A204.1 (cell line): ENCODE measurements at regions not wholly inside any gene's neighbourhood (a gene's known extent, or its start where the extent isn't known, plus 50 kb on each side); places are given as distances from the start of the nearest gene placed in this dataset.

Source experiments
- FAIRE-seq: peaks from 2 replicates; lab custom pipeline; 2012; peaks lifted over from hg19 to GRCh38; lab: Jason Lieb, UNC

GRCh38 chr6:15073883-15074465, 171.9 kb upstream of the JARID2 start:
- FAIRE-seq: no peak

GRCh38 chr6:15074806-15075205, 171.1 kb upstream of the JARID2 start:
- no peak for FAIRE-seq

DNA sequence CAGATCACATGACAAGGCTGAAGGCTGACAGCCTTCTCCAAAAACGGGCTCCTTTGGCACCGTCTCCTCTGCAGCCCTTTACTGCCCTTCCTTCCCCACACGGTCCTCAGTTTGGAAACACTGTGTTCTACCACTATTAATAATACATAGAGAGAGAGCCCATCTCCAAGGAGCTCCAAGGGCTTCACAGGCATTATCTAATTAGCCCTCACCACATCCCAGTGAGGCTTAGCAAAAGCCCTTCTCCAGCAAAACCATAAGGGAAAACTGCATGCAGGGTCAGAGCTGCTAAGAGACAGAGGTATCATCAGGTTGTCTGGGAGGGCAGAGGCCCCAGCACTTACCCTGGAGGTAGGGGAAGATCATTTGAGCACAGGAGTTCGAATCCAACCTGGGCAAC, 169.3 kb upstream of the JARID2 start:
- no peak for FAIRE-seq

DNA sequence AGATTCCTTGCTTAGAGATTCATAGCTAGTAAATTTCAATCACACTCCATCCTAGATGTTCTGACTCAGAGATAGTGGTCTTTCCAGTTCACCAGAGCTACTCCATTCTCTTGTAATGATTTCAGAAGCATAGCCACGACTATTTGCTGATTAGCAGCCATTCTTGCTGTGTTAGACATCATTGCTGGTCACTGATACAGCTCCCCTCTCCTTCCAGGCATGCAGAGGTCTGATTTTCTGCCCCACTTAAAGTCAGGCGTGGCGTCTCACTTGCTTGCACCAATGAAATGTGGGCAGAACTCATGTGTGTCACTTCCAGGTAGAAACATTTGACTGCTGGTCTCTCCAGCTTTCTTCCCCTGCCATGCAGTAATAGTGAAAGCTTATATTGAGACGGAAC, 168.9 kb upstream of the JARID2 start:
- FAIRE-seq: no peak

- FAIRE-seq: no peak
Observed at GRCh38 chr6:15077961-15078360, 167.9 kb upstream of the JARID2 start.

DNA sequence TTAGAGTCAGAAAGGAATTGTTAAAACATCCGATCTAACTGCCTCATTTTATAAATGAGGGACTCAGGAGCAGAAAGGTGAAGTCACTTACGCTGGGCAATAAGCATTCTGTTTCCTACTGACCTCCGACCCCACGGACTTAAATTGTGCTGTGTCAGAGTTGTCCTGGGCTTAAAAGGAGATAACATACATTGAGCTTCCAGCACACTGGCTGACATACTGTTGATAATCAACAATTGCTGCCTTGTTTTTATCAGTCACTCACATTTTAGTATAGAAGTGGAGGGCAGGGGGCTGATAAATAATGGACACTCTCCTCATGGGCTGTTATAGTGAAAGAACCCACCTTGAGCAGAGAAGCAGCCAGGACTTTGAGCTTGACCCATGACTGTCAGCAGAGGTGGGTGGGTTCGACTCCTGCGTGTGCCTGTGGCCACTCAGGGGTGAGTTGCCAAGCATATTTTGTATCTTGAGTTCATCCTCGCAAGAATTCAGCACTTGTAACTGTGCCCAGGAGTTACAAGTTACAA, 166.5 kb upstream of the JARID2 start:
- no peak for FAIRE-seq

DNA sequence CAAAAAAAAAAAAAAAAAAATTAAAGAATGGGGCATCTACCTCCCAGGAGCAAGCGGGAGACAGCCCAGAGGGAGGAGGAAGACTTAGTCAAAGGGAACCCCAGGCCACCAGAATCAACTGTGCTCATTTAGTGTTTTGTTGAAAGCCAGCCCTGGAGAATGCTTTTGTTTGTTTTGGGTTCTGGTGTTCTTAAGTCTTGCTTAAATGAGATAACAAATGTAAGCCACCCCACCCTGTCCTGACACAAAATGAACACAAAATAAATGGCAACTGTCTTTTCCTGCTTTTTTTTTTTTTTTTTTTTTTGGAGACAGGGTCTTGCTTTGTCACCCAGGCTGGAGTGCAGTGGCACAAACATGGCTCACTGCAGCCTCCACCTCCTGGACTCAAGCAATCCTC, 165.0 kb upstream of the JARID2 start:
- no peak for FAIRE-seq

DNA sequence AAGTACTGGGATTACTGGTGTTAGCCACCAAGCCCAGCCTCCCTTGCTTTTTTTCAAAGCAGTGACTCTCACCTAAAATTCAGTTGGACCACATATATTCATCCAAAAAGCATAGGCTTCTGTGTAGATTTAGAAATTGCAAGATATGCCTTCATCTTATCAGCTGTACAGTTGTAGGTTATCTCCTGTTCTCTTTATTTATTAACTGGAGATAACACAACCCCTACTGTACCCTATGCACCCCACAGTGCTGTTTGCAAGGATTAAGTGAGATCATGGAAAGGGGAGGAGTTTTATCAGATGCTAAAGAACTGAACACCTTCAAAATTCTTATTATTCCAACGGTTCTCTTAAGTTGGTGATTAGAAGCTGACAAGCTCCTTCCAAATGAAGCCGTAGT, 164.4 kb upstream of the JARID2 start:
- no peak for FAIRE-seq

- no peak for FAIRE-seq
Observed at GRCh38 chr6:15082708-15083107, 163.2 kb upstream of the JARID2 start.

- FAIRE-seq: no peak
Observed at GRCh38 chr6:15086348-15087158, 159.3 kb upstream of the JARID2 start.

DNA sequence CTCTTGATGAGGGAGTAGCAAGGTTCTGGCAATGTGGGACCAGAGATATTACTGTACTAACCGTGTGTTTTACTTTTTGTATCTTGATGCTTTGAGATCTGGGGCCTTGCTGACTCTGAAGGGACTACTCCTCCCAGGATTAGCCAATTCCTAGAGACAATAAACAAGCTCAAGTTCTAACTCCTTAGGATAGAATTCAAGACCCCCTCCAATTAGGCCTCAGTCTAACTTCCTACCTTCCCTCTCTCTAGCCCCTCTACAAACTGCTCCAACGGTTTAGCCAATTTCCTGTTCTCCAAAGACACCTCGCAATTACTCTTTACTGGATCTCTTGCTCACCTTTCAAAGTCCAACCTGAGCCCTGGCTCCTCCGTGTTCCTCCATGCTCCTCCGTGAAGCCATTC, 158.7 kb upstream of the JARID2 start:
- no peak for FAIRE-seq

- FAIRE-seq: no peak
Observed at GRCh38 chr6:15088904-15089568, 156.8 kb upstream of the JARID2 start.

GRCh38 chr6:15089569-15090144, 156.2 kb upstream of the JARID2 start:
- no peak for FAIRE-seq

- FAIRE-seq: no peak
Observed at GRCh38 chr6:15090145-15090579, 155.7 kb upstream of the JARID2 start.

- no peak for FAIRE-seq
Observed at GRCh38 chr6:15090745-15091384, 155.0 kb upstream of the JARID2 start.

- FAIRE-seq: no peak
Observed at GRCh38 chr6:15096894-15097837, 148.7 kb upstream of the JARID2 start.

DNA sequence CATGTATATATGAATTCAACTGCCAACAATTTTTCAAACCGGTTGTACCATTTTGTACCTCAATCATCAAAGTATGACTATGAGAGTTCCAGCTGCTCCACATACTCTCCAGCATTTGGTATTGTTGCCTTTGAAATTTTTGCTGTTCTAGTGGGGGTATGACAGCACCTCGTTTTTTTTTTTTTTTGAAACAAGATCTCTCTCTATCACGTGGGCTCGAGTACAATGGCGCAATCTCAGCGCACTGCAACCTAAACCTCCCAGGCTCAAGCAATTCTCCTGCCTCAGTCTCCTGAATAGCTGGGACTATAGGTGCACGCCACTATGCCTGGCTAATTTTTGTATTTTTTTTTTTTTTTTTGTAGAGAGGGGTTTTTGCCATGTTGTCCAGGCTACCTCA, 144.7 kb upstream of the JARID2 start:
- FAIRE-seq: no peak

DNA sequence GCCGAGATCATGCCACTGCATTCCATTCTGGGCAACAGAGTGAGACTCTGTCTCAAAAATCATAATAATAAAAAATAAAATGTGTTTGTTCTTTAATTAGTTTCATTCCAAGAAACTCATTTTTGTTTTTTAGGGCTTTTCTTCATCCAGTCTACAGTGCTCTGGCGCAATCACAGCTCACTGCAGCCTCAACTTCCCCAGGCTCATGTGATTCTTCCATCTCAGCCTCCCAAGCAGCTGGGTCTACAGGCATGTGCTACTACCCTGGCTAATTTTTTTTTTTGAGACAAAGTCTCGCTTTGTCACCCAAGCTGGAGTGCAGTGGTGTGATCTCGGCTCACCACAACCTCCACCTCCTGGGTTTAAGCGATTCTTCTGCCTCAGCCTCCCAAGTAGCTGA, 143.6 kb upstream of the JARID2 start:
- FAIRE-seq: no peak

GRCh38 chr6:15106958-15107643, 138.8 kb upstream of the JARID2 start:
- no peak for FAIRE-seq

DNA sequence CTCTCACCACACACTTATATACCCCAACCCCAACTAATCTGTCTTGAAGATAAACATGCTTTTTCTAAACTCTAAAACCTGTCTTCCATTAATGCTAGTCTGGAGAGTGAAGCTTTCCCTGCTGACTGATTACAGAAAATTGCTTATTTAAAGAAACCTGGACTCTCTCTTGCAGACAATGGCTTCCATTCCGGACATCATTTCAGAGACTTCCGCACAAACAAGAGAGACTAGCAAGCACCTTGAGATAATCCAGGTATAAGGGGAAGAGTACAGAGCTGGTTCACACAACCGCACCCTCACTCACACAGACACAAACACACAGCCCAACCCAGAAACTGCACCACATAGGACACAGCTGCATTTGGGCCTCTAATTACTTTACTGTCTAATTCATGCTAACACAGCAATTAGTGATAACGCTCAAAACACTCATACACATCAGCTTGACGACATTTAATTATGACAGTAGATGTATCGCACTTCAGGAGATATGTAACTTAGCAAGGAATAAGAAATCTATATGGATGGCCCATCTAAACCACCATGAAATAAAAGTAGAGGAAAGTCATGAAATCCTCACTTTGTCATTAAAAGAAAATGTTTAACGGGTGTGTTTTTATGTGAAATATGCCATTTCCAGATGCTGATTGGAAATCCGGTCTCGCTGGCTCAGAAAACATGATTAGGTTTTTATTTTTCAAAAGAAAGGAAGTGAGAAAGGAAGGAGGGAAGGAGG, 138.1 kb upstream of the JARID2 start:
- no peak for FAIRE-seq
